ENCODE measurements at regions not wholly inside any gene's neighbourhood (a gene's known extent, or its start where the extent isn't known, plus 50 kb on each side); places are given as distances from the start of the nearest gene placed in this dataset.

- no peak for TF ChIP-seq SP1 (IDR thresholded peaks at IDR 0.05)
- TF ChIP-seq, protein P1, sequence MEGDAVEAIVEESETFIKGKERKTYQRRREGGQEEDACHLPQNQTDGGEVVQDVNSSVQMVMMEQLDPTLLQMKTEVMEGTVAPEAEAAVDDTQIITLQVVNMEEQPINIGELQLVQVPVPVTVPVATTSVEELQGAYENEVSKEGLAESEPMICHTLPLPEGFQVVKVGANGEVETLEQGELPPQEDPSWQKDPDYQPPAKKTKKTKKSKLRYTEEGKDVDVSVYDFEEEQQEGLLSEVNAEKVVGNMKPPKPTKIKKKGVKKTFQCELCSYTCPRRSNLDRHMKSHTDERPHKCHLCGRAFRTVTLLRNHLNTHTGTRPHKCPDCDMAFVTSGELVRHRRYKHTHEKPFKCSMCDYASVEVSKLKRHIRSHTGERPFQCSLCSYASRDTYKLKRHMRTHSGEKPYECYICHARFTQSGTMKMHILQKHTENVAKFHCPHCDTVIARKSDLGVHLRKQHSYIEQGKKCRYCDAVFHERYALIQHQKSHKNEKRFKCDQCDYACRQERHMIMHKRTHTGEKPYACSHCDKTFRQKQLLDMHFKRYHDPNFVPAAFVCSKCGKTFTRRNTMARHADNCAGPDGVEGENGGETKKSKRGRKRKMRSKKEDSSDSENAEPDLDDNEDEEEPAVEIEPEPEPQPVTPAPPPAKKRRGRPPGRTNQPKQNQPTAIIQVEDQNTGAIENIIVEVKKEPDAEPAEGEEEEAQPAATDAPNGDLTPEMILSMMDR (IDR thresholded peaks at IDR 0.05; ENCODE audit: low read depth, low read length, missing input control) = no peak
These were observed 92.8 kb downstream of the PTHLH start for GRCh38 chr12:27879708-27880107.

Measured in liver (tissue), 3 donors.